SH-SY5Y (cell line): ENCODE measurements at regions not wholly inside any gene's neighbourhood (a gene's known extent, or its start where the extent isn't known, plus 50 kb on each side); places are given as distances from the start of the nearest gene placed in this dataset.

ENCODE experiments used
- GATA2 ChIP-seq: IDR thresholded peaks from 2 replicates; pipeline ENCODE4 v1.6.1; 2011; ENCODE audit warnings: mild to moderate bottlenecking, low read depth, low read length
- GATA3 ChIP-seq: IDR thresholded peaks from 2 replicates; pipeline ENCODE4 v1.6.1; 2011; ENCODE audit warnings: low read depth, mild to moderate bottlenecking, low read length, moderate library complexity

- TF ChIP-seq GATA3 (no peak), GATA2 (no peak)
Measured at GRCh38 chr22:22773427-22773826, 114.2 kb upstream of the IGLL5 start.

GRCh38 chr22:22773979-22774604 is 113.5 kb upstream of the IGLL5 start:
- TF ChIP-seq GATA3 (no peak), GATA2 (no peak)

- TF ChIP-seq GATA2: no peak
- TF ChIP-seq GATA3: no peak
Measured at GRCh38 chr22:22776121-22776520, 111.5 kb upstream of the IGLL5 start.

GRCh38 chr22:22779213-22779612 is 108.4 kb upstream of the IGLL5 start:
- TF ChIP-seq GATA2 (no peak), GATA3 (no peak)

GRCh38 chr22:22783575-22783974 is 104.0 kb upstream of the IGLL5 start:
- no peak for TF ChIP-seq GATA3
- TF ChIP-seq GATA2: no peak

GRCh38 chr22:22784249-22785039 is 103.2 kb upstream of the IGLL5 start:
- no peak for TF ChIP-seq GATA3
- TF ChIP-seq GATA2: no peak

GRCh38 chr22:22785316-22786065 is 102.1 kb upstream of the IGLL5 start:
- TF ChIP-seq GATA3: no peak

- TF ChIP-seq GATA3 (no peak), GATA2 (no peak)
Measured at GRCh38 chr22:22786301-22787115, 101.1 kb upstream of the IGLL5 start.

- TF ChIP-seq GATA3 (no peak), GATA2 (no peak)
Measured at GRCh38 chr22:22787151-22787550, 100.5 kb upstream of the IGLL5 start.

GRCh38 chr22:22787786-22788459 is 99.7 kb upstream of the IGLL5 start:
- no peak for TF ChIP-seq GATA3
- TF ChIP-seq GATA2: no peak

- TF ChIP-seq GATA3: no peak
- no peak for TF ChIP-seq GATA2
Measured at GRCh38 chr22:22788460-22789037, 99.1 kb upstream of the IGLL5 start.

- TF ChIP-seq GATA3 (no peak), GATA2 (no peak)
Measured at GRCh38 chr22:22789233-22789921, 98.2 kb upstream of the IGLL5 start.
